GM19023 (cell line): ENCODE measurements at regions not wholly inside any gene's neighbourhood (a gene's known extent, or its start where the extent isn't known, plus 50 kb on each side); places are given as distances from the start of the nearest gene placed in this dataset.

Source experiments
- ATAC-seq: cut with Tn5 transposase; IDR thresholded peaks from one replicate; pipeline ENCODE4 v1.9.1; 2021; ENCODE audit warnings: mild to moderate bottlenecking, moderate library complexity; ENCODE audit not compliant: unreplicated experiment

DNA sequence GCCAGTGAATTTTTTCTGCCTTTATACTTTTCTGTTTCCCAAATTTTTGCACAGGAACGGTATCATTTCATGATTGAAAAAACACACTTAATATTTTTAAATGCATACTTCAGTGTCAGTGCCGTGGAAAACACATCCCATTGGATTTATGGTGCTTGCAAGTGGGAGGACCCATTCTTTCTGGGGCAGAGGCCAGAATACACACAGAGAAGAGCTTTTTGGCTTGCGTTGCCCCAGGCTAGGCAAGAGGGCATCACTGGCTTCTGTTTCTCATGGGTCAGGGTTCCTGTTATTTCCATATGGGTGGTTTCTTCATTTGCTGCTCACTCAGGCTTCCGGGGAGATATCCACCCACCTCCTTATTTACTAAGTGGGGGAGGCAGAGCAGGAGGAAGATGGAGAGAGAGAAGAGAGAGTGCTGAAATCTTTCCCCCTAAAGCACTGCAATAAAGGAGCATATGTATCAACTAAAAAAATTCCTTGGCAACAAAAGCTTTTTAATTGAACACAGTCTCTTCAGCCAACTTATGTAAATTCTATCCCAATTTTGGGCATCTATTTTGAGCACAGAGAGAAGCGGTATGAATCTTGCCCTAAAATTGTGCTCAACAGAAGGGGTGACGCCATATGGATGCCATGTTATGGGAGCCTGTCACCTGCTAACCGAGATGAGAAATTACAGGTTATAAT is 66.0 kb upstream of the KIRREL3 start:
- ATAC-seq = no peak

DNA sequence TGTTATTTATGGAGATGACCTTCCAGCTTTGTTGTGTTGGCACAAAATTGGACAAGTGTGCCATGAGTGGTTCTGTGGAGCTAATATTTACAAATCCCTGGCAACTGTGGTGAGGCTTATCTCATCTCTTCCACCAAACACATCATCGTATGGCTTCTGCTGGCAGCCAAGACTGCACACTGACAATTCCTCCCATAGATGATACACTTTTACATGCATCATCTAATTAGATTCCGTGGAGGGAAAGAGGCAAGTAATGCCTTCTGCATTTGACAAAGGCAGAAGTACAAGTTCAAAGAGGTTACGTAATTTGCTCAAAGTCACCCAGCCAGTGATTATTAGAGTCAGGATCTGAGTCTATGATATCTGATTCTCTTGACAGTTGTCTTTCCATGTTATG is 62.7 kb upstream of the KIRREL3 start:
- ATAC-seq = no peak

DNA sequence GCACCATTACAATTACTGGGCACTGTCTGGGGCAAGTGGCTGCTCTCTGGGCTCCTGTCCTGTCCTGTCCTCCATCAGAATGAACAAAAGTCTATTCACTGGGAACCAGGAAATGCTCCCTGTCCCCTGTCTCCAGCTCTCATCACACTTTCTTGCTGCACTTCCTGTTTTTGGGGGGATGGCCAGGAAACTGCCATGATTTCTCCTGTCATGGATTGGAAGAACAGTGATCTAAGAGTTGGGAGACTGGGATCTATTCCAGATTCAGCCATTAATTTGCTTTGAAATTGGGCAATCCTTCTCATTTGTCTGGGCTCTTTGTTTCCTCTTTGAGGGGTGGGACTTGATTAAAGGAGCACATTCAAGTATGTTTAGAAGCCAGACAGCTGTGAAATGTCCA is 61.4 kb upstream of the KIRREL3 start:
- ATAC-seq = no peak

DNA sequence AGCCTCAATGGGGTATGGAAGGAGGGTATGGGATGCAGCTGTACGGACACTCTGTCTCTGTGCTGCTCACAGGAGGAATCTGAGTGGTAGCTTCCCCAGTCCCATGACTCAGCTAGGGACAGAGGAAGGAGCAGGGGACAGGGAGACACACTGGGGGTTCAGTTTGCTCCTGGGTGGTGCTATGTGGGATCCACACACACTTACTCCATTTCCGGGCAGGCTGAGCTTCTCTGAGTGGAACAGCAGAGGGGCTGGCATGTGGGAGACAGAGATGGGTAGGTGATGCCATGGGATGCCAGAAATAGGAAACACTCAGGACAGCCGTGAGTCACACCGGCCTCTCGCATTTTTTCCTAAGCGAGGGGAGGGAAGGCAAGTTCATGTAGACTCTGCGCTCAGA is 59.2 kb upstream of the KIRREL3 start:
- no peak for ATAC-seq

DNA sequence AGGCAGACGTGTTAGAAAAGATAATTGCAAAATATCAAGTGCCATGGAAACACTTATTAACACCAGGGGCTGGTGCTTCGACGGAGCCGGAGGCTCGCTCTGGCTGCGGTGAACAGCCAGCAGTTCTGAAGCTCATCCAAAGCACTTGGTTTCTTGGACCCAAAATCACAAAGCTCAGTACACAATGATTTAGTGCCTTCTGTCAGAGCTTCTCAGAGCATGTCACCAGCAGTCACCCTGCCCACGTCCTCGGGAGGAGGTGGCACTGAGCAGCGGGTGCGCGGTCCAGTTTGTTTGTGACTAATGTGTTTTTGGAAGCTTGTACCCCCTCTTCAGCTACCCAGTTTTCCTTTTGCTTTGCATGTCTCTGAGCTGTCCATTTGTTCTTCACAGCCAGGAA is 58.7 kb upstream of the KIRREL3 start:
- ATAC-seq = no peak

DNA sequence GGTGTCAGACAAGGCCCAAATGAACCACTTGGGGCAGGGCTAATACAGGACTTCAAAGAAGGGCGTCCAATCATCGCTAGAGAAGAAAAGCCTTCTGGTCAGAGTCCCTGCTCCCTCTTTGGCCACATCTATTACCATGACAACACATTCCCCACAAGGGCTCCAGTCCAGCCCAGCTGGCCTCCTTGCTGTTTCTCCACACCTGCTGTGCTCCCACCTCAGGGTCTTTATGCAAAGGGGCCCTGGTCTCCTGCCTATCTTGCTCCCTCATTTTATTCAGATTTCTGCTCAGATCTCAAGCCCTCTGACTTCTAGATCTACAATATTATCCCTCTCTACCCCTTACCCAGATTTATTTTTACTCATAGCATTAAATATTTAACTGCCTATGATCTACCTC is 58.0 kb upstream of the KIRREL3 start:
- ATAC-seq = no peak

DNA sequence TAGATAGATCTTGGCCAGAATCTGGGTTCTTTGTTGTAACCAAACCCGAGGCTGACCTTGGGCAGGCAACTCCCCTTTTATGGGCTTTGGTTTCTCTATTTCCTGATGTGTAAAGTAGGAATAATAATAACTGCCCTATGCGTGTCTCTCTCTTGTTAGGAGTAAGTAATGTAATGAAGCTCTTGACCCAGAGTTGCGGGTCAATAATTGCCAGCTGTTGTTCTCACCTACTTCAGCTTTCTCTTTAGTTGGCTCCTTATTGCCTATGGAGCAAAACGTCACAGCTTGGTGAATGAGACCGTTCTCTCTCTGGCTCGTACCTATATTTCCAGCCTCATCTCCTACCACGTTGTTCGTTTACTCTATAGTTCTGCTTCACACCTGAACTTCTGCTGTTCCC is 56.6 kb upstream of the KIRREL3 start:
- ATAC-seq = no peak

DNA sequence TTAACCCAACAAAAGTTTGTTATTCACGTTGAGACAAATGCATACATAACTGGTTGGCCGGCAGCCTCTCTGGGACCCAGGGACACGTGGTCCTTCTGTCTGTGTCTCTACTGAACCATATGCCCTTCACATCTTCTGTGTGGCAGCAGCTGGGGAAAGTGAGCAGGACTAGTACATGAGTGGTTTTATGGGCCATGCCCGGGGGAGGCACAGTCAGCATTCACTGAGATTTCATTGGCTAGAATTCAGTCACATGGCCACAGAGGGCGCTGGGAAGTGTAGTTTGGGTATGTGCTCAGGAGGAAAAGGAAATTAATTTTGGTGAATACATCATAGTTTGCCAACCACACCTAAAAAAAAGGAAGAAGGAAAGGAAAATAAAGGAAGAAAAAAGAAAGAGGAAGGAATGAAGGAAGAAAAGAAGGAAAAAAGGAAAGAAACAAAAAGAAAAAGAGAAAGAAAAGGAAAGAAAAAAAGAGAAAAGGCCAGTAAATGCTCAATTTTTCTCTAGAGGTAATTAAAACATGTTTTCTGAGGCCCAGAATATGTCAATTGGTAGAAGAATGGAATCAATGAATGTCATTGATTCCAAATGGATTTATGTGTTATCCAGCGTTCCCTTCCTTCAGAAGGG is 55.9 kb upstream of the KIRREL3 start:
- no peak for ATAC-seq

DNA sequence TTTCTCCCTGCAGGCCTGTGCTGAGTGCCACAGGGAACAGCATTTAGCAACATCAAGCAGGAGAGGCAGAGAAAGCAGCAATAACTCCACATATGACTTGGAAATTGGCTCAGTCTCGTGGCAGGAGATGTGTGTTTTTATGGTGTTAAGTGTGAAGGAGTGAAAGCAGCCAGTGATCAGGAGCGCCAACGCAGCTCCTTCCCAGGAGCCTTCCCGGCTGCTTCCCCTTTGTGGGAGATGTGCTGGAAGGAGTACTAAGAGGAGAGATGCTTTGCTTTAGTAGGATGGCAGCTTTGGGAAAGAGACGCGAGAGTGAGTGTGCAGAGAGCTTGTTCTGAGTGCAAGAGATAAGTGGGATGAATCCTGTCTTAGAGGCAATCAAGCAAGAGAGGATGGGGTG is 54.7 kb upstream of the KIRREL3 start:
- no peak for ATAC-seq

DNA sequence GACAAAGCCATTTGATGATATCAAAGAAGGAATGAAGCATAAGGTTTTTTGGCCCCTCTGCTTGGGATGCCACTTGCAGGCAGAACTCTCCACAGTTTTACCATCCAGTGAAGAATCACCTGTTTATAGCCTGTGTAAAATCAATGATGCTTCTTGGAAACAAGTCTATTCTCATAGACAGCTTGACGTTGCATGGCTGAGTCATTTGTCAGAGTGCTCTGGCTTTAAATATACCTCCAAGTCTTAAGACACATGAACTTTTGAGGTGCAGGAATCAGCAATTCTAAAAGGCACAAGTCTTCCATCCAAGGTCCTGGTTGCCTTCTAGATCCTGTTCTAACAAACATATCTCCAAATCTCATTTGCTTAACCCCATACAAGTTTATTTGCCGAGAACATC is 53.6 kb upstream of the KIRREL3 start:
- ATAC-seq = no peak

DNA sequence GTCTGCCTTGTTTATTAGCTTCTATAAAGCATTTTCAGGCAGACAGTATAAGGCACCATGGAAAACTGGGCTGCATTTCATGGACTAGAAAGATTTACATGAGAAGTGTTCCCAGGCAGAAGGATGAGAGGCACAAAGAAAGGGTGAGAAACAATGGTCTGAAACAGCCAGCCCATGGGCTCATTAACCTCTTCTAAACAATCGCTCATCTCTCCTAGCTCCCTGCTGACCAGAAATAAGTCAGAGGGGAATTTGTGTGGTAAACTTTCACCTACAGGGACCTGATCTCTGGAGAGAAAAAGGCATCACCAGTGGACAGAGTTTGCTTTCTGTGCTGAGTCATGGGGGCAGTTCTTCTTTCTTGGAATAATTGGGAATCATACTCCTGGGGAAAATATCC is 51.8 kb upstream of the KIRREL3 start:
- no peak for ATAC-seq
